ENCODE measurements at regions not wholly inside any gene's neighbourhood (a gene's known extent, or its start where the extent isn't known, plus 50 kb on each side); places are given as distances from the start of the nearest gene placed in this dataset.
A peak's percentile ranks its signal among the peaks of the same experiment; 100 is the strongest.

DNA sequence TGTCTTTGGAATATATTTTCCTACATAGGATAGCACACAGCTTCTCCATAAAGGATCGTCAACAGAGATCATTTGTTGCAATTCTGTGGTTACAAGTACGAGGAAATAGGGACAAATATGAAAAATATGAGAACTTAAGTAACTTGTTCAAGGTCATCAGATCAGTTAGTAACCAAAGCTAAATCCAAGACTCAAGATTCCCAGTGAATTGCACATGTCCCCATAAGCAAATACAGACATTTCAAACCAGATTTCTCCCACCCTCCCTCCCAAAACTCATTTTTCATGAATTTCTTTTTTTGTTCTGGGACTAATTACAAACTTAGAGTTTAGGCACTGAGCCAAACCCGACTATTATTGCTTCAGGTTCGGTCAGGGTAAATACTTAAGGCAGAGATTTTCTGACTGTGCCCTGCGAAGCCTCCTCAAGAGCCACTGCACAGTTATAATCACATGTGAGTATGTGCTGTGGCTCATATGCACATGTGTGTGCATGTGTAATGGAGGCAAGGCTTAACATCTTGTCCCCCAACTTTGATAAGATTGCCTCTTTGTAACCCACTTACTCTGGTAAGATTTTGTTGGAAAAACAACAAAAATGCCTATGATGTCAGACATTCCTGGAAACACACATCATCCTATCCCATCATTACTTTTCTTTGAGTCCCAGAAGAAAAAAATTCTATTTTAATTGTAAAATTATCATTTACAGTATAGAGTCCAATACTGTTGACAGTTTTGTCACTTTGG, 216.2 kb downstream of the CD83 start:
- DNase-seq, result no peak

DNA sequence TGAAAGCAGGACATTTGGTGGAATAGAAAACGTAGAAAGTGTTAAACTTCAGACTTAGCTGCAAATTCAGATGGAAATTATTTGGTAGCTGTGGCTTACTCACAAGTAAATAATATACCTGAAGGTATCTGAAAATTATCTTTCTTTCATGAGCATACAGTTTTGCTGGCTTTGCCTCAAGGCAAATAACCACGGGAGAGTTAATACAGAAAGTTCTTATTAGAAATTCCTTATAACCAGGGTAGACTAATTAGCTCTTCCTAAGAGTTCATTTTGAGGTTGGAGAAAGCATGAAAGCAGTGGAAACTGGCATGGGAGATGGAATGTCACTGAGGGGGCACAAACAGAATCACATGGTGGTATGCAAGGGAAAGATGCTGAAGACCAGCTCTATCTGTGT, 217.5 kb downstream of the CD83 start:
- no peak for DNase-seq

DNA sequence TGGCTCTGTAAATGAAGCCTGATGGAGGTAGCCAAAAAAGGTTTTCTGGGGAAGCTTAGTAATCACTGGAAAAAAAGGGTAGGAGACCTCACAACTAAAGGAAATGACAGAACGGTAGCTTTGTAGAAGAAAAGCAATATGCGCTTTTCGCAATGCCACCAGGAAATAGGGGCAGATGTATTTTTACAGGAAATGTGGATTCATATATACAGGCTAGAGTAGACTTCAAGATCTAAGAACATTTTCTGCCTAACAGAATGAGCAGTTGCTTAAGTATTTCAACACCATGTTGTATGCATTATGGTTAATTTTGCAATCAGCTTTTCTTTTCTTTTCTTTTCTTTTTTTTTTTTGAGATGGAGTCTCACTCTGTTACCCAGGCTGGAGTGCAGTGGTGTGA, 219.6 kb downstream of the CD83 start:
- peak; percentile 87 for DNase-seq

DNA sequence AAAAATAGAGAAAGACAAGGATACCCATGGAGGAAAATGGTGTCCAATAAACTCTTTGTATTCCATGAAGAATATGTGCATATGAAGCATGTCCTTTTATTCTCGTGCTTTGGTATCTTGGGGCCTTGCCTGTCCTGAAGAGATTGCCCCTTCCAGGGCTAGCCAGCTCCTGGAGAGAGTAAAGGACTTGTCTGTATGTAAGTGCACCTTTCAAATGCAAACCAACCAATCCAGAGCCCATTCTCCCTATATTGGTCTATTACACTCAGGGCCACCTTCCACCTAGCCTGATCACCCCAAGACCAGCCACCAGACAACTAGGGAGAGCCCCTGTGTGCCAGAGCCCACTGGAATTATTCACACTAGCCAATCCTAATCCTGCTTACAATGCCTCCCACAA, 221.6 kb downstream of the CD83 start:
- no peak for DNase-seq

GRCh38 chr6:14339711-14340584, 222.4 kb downstream of the CD83 start:
- DNase-seq, result peak; percentile 22

GRCh38 chr6:14344486-14344885, 226.9 kb downstream of the CD83 start:
- DNase-seq, result no peak

DNA sequence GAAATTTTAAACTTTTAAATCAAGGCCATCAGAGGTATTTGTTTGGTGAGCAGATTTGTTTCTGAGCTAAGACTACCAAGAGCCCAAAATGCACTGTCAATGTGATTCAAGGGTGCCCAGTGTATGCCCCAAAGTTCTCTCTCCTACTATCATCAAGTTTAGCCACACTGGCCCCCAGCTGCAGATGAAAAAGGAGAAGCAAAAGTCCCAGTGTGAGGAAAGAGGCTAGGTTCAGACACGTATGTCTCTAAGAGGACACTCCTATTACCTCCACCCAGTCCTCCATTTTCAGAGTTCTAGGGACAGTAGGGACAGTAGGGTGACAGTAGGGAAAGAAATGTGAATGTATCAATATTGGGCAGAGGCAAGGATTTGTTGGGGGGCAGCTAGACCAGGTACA, 230.8 kb downstream of the CD83 start:
- DNase-seq, result no peak

GRCh38 chr6:14349507-14349906, 231.9 kb downstream of the CD83 start:
- DNase-seq, result no peak

GRCh38 chr6:14350210-14350609, 232.6 kb downstream of the CD83 start:
- DNase-seq, result no peak

GRCh38 chr6:14353281-14353680, 235.7 kb downstream of the CD83 start:
- no peak for DNase-seq

GRCh38 chr6:14353798-14354197, 236.2 kb downstream of the CD83 start:
- no peak for DNase-seq

DNA sequence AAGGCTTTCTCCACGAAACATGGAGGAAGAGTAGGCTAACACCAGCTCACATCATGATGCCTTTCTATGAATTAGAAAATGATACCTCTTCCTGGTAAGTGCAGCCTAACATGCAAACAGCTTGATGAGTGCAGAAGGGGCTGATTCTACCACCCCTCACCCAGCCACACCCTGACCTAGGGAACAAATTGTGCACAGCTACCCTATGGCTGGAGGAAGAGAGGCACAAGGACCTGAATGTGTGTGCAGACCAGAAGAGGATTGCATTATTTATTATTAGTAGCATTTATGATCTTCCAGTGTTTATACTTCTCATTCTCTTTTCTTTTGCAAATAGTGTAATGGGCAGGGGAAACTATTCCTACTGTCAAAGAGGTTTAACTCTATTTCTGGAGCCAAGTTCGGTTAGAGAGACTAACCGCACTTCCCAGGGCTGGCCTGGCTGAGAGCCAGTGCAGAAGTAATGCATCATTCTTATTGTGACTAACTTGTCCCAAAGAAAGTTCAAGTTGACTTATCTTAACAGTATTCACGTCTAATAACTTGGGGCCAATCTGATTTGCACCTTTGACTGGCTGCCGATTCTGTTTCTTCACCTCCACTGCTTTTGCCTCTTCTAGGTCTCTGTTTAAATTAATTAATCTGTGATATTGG, 237.5 kb downstream of the CD83 start:
- DNase-seq, result no peak

DNA sequence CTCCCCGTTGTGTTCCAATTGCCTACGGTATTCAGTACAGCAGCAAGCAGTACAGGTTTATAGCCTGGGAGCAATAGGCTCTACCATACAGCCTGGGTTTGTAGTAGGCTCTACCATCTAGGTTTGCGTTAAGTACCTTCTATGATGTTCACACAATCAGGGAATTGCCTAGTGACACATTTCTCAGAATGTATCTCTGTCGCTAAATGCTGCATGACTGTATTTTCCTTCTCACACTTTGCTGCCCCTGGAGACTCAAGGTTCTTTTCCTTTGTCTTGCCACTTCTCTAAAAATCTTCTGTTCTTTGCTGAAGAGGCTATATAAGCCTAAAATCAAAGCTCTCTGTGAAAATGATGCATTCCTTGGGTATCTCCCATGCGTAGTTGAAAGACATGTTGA, 241.9 kb downstream of the CD83 start:
- no peak for DNase-seq

GRCh38 chr6:14360565-14360964, 243.0 kb downstream of the CD83 start:
- no peak for DNase-seq

DNA sequence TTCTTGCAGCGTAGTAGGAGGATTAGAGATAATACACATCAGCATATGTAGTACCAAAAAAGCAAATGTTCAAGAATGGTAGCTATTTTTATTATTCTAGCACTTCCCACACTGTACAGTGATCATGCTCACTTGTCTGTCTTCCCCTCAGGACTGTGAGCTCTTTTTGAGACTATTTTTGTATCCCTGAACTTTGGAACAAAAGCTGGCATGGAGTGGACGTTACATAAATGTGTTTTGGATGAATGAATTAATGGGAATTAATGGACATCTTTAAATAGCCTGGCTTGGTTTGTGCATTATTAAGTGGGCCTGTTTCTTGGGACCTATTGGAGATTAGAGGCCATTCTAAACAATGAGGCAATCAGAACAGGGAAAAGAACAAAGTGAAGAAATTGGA, 243.7 kb downstream of the CD83 start:
- no peak for DNase-seq

DNA sequence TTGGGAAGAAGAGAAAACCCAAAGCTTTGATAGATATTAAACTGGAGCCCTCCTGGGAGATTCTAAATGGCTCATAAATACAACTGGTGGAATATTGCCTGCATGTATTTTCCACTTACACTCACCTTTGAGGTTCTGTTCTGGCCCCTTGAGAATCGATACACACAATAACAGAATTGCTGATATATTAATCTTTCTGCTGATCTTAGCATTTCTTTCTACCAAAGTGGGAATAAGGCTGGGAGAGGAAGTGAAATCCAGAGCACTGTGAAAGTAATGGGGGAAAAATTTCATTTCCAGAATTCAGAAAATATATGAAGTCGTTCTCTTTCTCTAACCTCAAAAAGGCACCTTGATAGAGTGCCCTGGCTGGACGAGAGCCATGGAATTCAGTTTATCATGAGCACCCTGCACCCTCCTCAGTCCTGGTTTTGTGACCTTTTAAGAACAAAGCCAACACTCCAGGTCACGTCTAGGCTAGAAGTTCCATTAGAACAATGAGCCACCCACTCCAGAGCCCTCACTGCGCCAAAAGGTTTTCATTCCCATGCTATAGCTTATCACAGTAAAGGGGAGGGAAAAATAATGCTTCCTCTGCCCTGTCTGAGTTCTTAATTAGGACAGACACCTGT, 244.5 kb downstream of the CD83 start:
- no peak for DNase-seq

DNA sequence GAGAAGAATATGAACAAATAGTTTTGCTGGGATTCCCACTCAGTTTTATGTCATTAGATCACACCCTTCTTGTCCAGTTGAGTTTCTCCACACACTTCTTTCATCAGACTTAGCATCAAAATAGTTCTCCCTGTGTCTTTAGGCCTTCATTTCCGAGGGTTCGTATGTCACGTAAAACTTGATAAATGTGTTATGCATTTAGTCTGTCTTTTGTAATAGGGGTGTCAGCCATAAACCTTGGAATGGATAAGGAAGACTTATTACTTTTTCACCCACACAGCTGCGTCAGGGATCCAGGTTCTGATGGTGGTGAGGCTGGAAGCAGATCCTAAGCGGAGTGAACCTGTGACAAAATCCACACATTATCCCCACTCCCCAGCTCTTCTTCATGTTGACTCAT, 246.8 kb downstream of the CD83 start:
- no peak for DNase-seq

DNA sequence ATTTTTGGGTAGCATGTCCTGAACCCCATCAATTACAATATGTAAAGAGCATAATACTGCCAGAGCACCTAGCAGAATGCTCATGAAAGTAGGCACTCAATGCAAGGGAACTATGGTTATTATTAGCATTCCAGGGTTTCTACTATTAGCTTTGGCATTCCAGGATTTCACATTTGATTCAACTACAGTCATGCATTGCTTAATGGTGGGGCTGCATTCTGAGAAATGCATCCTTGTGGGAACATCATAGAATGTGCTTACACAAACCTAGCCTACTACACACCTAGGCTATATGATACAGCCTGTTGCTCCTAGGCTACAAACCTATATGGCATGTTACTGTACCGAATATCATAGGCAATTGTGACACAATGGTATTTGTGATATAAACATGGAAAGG, 247.8 kb downstream of the CD83 start:
- no peak for DNase-seq

DNA sequence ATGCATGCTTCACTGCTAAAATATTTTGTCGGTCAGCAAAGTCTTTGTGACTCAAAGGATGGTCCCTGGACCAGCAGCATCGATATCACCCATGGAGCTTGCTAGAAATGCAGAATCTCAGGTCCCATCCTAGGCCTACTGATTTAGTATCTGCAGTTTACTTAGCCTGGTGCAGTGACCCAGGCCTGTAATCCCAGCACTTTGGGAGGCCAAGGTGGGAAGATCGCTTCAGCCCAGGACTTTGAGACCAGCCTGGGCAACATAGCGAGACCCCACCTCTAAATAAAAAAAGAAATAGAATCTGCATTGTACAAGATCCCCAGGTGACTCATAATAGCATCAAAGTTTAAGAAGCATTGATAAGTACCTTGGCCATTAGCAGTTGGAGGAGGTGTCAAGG, 248.7 kb downstream of the CD83 start:
- DNase-seq, result no peak

DNA sequence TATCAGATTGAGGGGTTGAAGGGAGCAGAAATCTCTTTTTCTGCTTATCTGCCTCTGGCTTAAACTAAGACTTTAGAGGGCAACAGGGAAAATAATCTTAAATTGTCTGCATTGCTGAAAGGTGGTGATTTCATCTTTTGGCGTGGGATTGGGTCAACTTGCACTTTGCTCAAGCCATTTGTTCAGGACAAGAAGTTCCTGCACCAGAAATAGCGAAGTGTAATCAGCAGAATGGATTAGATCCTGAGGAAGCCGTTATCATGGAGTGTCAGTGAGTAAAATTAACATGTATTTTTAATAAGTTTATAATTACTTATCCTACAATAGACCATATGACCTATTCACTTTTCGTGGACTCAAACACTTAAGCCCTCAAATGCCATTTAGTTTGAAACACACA, 249.3 kb downstream of the CD83 start:
- DNase-seq, result no peak

DNA sequence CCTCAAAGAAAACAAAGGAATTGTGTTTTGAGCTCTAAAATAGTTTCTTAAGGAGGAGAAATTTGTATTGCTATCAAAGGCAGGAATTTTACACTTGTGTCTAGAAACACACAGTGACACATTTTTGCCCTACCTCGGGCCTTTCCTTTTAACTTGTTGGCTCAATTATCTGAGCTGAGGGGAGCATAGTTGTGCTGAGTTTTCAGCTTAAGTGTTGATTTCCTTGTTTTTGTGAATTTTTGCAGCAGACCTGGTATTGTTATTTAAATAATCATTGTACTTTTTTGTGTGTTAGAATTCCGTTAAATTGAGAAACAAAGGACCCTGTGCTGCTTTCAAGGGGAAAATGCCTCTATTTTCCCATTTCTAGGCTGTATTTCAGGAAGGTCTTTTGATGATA, 249.7 kb downstream of the CD83 start:
- DNase-seq, result no peak

DNA sequence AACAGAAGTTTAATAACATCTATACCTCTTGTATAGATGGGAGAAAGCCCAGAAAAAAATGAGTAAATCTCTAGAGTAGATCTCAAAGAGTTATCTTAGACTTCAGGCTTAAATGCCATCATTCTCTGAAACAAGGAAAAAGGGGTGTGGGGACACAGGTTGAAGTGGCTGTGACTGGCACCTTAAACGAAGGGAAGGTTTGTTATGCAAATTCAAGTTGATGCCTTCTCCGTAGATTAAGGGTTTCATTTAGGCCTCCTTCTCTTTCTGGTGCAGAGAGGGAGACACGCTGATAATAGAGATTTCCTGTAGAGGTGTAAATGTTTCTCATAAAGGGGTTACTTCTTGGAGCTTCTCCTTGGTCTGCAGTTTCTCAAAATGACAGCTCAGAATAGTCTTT, 252.1 kb downstream of the CD83 start:
- no peak for DNase-seq

DNA sequence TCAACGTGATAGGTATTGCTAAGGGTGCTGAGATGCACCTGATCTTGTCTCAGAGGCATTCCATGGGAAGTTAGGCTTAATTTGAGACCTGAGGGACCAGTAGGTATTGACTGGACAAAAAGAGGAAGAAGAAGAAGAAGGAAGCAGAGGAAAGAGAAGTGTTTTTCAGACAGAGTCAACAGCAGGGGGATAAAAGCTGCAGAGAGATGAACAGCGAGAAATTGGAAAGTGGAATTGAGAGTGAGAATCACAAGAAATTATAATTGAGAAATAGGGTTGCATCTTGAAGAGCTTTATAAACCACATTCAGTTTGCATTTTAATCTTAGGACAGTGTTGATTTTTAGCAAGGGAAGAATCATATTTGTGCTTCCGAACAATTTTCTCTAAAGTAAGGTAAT, 254.0 kb downstream of the CD83 start:
- no peak for DNase-seq
